Body of pancreas (tissue), 4 donors: ENCODE measurements at regions not wholly inside any gene's neighbourhood (a gene's known extent, or its start where the extent isn't known, plus 50 kb on each side); places are given as distances from the start of the nearest gene placed in this dataset.

Source experiments
- ATAC-seq: fragments of 150-250 bp; one replicate; pipeline ENCODE4 v1.9.1; 2016
- DNase-seq, 4 donors: peaks; one replicate each; pipeline ENCODE4 v3.0.0-alpha.2; 2019
- H3K27ac ChIP-seq, 4 donors: fragments of 200-600 bp; sonication (generic); 1 replicate in 3 of 4; 2 replicates in 1 of 4; pipeline versions ENCODE4 v1.5.1 to v1.6.1; 2016 to 2019; ENCODE audit warnings: mild to moderate bottlenecking in 1 of 4, mixed read lengths in 1 of 4, moderate library complexity in 1 of 4
- H3K27me3 ChIP-seq, 2 donors: fragments of 200-600 bp; sonication (generic); one replicate each; pipeline ENCODE4 v1.6.0; 2016; ENCODE audit warnings: mild to moderate bottlenecking in 1 of 2
- H3K36me3 ChIP-seq, 2 donors: fragments of 200-600 bp; sonication (generic); replicated peaks in 1 of 2; 2 replicates each; pipeline ENCODE4 v1.5.1; 2016; ENCODE audit warnings: low read depth in 2 of 2; ENCODE audit not compliant: insufficient read depth in 1 of 2
- H3K4me1 ChIP-seq: fragments of 200-600 bp; sonication (generic); one replicate; pipeline ENCODE4 v1.6.0; 2016
- H3K4me3 ChIP-seq, 2 donors: fragments of 200-600 bp; sonication (generic); 1 replicate in 1 of 2; 2 replicates in 1 of 2; pipeline ENCODE4 v1.5.1; 2016 to 2019
- H3K9me3 ChIP-seq, 3 donors: fragments of 200-600 bp; sonication (generic); 1 replicate in 2 of 3; 2 replicates in 1 of 3; pipeline ENCODE4 v1.5.1; 2016
- CTCF ChIP-seq, 7 experiments: fragments of 450-650 bp in 4 of 7; fragments of 200-600 bp in 3 of 7; sonication (generic) in 3 of 7; IDR thresholded peaks; one replicate each; pipeline ENCODE4 v1.5.1; 2016 to 2019; ENCODE audit warnings: antibody characterized with exemption in 7 of 7
- POLR2A ChIP-seq, 3 donors: fragments of 450-650 bp; IDR thresholded peaks; one replicate each; pipeline ENCODE4 v1.6.1; 2016; ENCODE audit warnings: antibody characterized with exemption in 3 of 3, mild to moderate bottlenecking in 2 of 3
- WGBS, 2 donors: methylation state at CpG; one replicate each; pipeline ENCODE4 v1.1.5; 2017; 5-methylcytosine and 5-hydroxymethylcytosine counted together
- intact Hi-C: fragments of 100-400 bp; cut with DNase I; formaldehyde crosslinking; loops from one replicate; pipeline ENCODE4 v1.15.1; 2023

GRCh38 chr2:147632198-147632597 is 212.6 kb upstream of the ACVR2A start:
- no peak for TF ChIP-seq POLR2A (IDR thresholded peaks at IDR 0.05)
- no peak for TF ChIP-seq CTCF (IDR thresholded peaks at IDR 0.05)
- no peaks in the 10 kb centered on the region for H3K4me1 ChIP-seq
- no peak overlapping the region for H3K4me3 ChIP-seq
- H3K9me3 ChIP-seq, result no peaks in the 10 kb centered on the region
- H3K27ac ChIP-seq, result no peak overlapping the region
- H3K27me3 ChIP-seq, result no peaks in the 10 kb centered on the region
- DNase-seq (peak in 1 of 4 donors; percentile 39), ATAC-seq (no peak)
- intact Hi-C loops, result no loop called here
- 85 to 90% methylated on average over 1 of the region's 1 CpG for WGBS, 2 donors
- H3K36me3 ChIP-seq, result no peaks in the 10 kb centered on the region

- H3K27ac ChIP-seq, result no peak overlapping the region
- WGBS, 2 donors, result 32 to 37% methylated on average over 1 of the region's 1 CpG
- H3K4me1 ChIP-seq, result no peaks in the 10 kb centered on the region
- TF ChIP-seq CTCF (IDR thresholded peaks at IDR 0.05) (no peak), POLR2A (IDR thresholded peaks at IDR 0.05) (no peak)
- intact Hi-C loops, result no loop called here
- H3K27me3 ChIP-seq, result no peaks in the 10 kb centered on the region
- ATAC-seq, result no peak
- no peaks in the 10 kb centered on the region for H3K36me3 ChIP-seq
- no peaks in the 10 kb centered on the region for H3K9me3 ChIP-seq
- H3K4me3 ChIP-seq, result no peak overlapping the region
- no peak for DNase-seq
Observed at GRCh38 chr2:147631294-147631693, 213.5 kb upstream of the ACVR2A start.

GRCh38 chr2:147630585-147630984 is 214.2 kb upstream of the ACVR2A start:
- H3K4me3 ChIP-seq, result no peak overlapping the region
- WGBS, 2 donors, result 56 to 68% methylated on average over 6 of the region's 6 CpGs
- no peaks in the 10 kb centered on the region for H3K27me3 ChIP-seq
- no peaks in the 10 kb centered on the region for H3K4me1 ChIP-seq
- no peak for TF ChIP-seq CTCF (IDR thresholded peaks at IDR 0.05)
- TF ChIP-seq POLR2A (IDR thresholded peaks at IDR 0.05), result no peak
- intact Hi-C loops, result no loop called here
- no peaks in the 10 kb centered on the region for H3K36me3 ChIP-seq
- H3K27ac ChIP-seq, result no peak overlapping the region
- no peaks in the 10 kb centered on the region for H3K9me3 ChIP-seq
- DNase-seq (no peak), ATAC-seq (no peak)

- Histone ChIP-seq H3K4me3 (no peak overlapping the region), H3K27ac (no peak overlapping the region), H3K36me3 (no peaks in the 10 kb centered on the region), H3K4me1 (no peaks in the 10 kb centered on the region), H3K9me3 (no peaks in the 10 kb centered on the region), H3K27me3 (no peaks in the 10 kb centered on the region)
- intact Hi-C loops, result no loop called here
- WGBS, 2 donors, result 76 to 88% methylated on average over 1 of the region's 1 CpG
- DNase-seq, result no peak
- no peak for TF ChIP-seq POLR2A (IDR thresholded peaks at IDR 0.05)
- no peak for TF ChIP-seq CTCF (IDR thresholded peaks at IDR 0.05)
- ATAC-seq, result no peak
Observed at GRCh38 chr2:147628971-147629421, 215.8 kb upstream of the ACVR2A start.

GRCh38 chr2:147623328-147623727 is 221.5 kb upstream of the ACVR2A start:
- WGBS, 2 donors, result 76 to 90% methylated on average over 1 of the region's 1 CpG

More at GRCh38 chr2:147623328-147623727, 221.5 kb upstream of the ACVR2A start:
- Histone ChIP-seq H3K4me1 (no peaks in the 10 kb centered on the region), H3K36me3 (no peaks in the 10 kb centered on the region), H3K27me3 (no peaks in the 10 kb centered on the region), H3K9me3 (no peaks in the 10 kb centered on the region), H3K4me3 (no peak overlapping the region), H3K27ac (no peak overlapping the region)
- no peak for DNase-seq
- TF ChIP-seq CTCF (IDR thresholded peaks at IDR 0.05) (no peak), POLR2A (IDR thresholded peaks at IDR 0.05) (no peak)
- ATAC-seq, result no peak
- intact Hi-C loops, result no loop called here
